Stimulated activated CD8-positive, alpha-beta memory T cell treated with anti-CD3 and anti-CD28 coated beads, Interleukin-2, amount 100 ng/mL, for 48 hours (primary cell): ENCODE measurements at regions not wholly inside any gene's neighbourhood (a gene's known extent, or its start where the extent isn't known, plus 50 kb on each side); places are given as distances from the start of the nearest gene placed in this dataset.
"Not testable (repeated sequence)": the region's sequence is repeated elsewhere in the genome, so short reads cannot be mapped to it uniquely, and the experiment has no call there.

Source experiments
- DNase-seq, 2 donors: peaks; one replicate each; pipeline ENCODE4 v3.0.0-alpha.2; 2020; ENCODE audit warnings: low read depth in 2 of 2

DNA sequence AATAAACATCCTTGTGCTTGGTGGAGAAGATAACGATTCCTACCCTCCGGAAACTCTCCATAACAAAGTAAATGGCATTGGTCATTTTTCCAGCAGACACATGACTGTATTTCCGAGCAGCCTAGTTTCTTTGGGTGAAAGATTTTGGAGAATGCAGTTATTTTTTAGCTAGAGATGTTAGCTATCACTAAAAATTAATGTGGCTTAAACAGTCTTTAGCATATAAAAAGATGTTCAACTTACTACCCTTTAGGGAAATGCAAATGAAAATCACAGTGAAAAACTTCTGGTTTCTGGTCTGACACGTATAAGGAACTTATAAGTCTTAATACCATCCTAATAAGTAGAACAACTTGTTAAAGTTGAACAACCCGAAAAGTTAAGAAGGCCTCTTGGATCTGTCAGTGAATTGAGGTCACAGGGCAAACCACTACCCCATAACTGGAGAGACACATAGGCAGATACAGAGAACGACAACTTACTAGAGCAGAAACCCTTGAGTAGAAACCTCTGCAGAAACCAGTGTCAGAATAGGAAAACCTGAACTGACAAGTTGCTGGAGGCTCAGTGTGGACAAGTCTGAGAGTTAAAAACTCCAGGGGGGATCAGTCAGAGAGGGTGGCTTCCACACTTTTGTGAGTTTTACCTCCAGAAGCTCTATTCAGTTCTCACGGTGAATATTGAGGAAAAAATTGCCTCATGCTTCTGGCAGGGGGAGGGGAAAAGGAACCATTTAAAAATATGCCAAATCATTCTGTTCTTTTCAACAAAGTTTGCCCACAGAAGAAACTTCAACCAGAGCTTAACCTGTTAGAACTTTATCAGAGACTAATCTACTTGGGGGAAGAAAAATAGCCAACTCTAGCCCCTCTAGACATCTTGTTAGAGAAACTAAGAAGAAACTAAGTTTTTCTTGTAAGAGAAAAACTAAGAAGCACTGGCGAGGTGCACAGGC is 325.2 kb upstream of the RPS23 start:
- no peak for DNase-seq

DNA sequence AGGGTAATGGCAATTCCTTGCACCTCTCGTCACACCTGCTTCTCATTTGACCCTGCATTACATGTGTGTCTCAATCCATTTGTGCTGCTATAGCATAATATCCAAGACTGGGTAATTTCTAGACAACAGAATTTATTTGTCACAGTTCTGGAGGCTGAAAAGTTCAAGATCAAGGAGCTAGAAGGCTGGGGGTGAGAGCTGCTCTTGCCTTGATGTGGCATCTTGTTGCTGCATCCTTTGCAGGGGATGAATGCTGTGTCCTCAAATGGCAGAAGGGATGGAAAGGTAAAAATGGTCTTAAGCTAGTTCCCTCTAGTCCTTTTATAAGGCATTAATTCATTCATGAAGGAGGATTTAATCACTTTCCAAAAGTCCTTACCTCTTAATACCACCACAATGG is 323.7 kb upstream of the RPS23 start:
- no peak for DNase-seq

- DNase-seq, result no peak
These were observed 322.9 kb upstream of the RPS23 start for GRCh38 chr5:82601077-82601476.

- no peak for DNase-seq
These were observed 321.5 kb upstream of the RPS23 start for GRCh38 chr5:82599692-82600091.

DNA sequence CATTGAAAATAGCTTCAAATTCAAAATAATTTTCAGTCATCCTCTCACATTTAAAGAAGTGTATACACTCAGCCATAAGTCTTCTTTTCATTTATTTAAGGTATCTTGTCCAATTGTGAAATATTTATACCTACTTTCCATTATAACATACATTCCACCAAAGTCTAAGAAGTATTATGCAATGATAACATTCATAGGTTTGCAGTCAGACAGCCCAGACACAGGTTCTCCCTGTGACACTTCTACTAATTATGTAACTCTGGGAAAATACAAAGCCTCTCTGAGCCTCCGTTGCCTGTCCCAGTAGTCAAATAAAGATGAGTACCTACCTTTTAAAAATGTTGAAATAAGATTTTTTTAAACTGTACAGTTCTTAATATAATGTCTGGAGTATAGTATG is 320.9 kb upstream of the RPS23 start:
- DNase-seq, result no peak

DNA sequence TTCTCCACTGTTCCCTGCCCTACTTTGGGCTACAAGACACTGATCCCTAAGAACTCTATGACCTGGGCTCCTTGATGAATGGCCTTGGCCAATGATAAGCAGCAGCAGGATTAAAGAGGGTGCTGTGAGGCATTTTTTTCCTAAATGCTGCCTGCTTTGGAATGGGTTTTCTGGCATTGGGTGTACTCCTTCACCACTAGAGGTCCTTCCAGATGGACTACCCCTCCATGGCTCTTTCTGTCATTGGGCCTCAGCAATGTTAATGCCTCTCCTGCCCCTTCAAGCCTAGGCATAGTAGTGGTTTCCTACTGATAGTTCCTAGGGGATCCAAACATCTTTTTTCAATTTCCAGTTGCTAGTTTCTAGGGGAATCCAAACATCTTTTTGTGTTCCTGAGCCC is 319.3 kb upstream of the RPS23 start:
- no peak for DNase-seq

GRCh38 chr5:82596451-82596850 is 318.3 kb upstream of the RPS23 start:
- no peak for DNase-seq

DNA sequence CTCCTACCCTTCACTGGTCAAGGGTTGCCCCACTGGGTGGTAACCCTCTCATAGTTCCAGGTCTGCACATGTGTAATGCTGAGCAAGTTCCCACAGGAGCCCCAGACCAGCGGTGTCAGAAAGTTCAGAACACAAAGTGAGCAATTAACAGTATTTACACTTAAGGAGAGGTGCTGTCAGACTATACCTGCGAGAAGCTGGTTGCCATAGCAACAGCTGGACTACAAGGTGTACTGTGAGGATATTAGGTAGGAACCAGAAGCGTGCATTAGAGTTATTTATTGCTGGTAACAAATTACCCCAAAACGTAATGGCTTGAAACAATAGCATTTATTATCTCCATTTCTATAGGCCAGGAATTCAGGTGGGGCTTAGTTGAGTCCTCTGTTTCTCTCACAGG is 317.0 kb upstream of the RPS23 start:
- no peak for DNase-seq

DNA sequence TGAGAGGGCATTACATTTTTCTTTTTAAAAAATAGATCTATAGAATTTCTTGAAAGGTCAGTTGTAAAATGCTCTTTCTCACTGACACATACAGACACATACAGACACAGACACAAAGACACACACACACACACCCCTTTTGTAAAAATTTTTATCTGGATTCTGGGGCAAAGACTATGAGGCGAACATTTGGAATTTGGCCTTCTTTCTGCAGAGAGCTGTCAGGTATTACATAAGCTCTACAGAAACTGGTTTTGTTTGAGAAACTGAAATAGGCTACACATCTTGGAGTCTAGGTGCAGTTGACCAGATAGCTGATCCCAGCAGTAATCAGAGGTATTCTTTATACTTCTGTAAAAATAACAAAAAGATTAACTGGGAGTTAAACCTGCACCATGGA is 315.9 kb upstream of the RPS23 start:
- no peak for DNase-seq

- DNase-seq, result no peak
These were observed 315.3 kb upstream of the RPS23 start for GRCh38 chr5:82593481-82593880.

DNA sequence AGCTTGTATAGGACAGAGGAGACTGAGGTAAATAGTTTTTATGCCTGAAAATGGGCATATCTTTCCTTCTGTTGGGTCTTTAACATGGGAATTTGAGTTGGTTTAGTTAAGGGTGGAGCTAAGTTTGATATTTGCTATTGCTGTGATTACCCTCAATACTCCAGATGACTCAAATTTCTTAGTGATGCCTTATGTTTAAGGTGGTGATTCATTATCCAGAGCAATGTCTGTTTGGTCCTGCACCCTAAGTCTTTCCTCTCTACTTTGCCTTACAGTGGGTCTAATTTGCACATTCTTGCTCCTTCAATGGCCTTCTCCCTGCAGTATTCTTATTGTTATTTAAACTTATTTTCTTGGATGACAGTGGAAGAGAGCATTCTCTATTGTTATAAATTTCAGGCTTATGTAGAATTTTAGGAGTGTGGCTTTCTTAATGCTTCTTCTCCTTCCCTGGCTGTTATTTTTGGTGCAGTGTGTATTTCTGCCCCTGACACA is 312.9 kb upstream of the RPS23 start:
- DNase-seq, result no peak

- DNase-seq, result no peak
These were observed 312.0 kb upstream of the RPS23 start for GRCh38 chr5:82590112-82590511.

GRCh38 chr5:82586661-82587310 is 308.6 kb upstream of the RPS23 start:
- no peak for DNase-seq

DNA sequence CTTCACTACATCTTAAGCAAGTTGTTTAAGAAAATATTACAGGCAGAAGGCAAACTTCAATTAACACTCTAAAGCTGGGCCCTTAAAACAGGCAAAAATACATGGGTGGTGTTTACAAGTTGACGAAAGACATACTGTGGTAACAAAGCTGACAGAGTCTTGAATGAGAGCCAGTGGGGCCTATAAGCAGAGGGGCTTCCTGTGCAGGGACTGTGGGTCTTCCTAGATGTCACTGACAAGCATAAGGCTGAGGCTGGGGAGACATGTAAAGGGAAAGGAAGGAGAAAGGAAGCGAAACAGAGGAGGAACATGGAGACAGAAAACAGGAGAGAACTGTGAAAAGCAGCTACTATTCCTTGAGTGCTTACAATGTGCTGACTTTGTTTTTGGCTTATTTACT is 308.0 kb upstream of the RPS23 start:
- no peak for DNase-seq

- DNase-seq, result no peak
These were observed 306.5 kb upstream of the RPS23 start for GRCh38 chr5:82584631-82585030.

GRCh38 chr5:82583331-82583730 is 305.2 kb upstream of the RPS23 start:
- DNase-seq, result not testable (repeated sequence)

- no peak for DNase-seq
These were observed 286.8 kb upstream of the RPS23 start for GRCh38 chr5:82564963-82565362.

- no peak for DNase-seq
These were observed 285.6 kb upstream of the RPS23 start for GRCh38 chr5:82563745-82564144.

DNA sequence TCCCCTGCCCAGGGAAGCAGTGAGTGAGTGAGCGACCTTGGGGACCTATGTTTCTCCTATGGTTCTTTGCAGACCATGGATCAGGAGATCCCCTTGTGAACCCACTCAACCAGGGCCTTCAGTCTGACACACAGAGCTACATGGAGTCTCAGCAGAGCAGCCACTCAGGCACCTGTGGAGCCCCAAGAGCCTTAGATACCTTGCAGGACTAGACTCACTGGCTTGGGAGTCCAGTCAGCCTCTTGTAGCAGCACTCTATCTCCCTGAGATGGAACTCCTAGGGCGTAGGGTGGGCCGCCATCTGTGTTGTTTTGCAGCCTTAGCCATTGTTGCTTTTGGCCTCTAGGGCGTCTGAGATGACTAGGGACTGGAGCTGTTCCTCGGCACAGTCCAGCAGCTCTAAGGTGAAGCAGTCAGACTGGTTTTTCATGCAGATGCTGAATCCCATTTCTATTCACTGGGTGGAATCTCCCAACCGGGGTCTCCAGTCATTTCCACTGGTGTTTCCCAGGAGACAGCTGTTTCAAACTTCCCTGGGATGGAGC is 284.6 kb upstream of the RPS23 start:
- DNase-seq, result no peak

DNA sequence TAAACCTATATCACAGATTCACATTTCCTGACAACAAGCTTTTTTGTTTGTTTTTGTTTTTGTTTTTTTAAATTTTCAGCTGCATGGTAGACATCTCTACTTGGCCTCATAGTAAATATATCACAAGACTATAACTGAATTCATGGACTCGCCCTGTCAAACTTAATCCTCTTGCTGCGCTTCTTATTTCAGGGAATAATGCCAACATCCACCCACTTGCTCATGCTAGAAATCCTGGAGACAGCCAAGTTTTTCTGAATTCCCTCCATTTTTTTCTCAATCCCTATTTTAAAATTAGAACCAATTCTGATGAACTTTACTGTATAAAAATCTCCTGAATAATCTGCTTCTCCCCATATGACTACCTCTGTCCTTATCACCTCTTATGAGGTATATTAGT is 283.6 kb upstream of the RPS23 start:
- no peak for DNase-seq

GRCh38 chr5:82560969-82561368 is 282.8 kb upstream of the RPS23 start:
- DNase-seq, result no peak

GRCh38 chr5:82560561-82560960 is 282.4 kb upstream of the RPS23 start:
- DNase-seq, result no peak
